T-helper 1 cell treated with Interleukin-12 subunit alpha and Interleukin-12 subunit beta and Interleukin-4 antibody, amounts not matched to agents 30 μg/mL and 1 μg/mL, for 36 hours (primary cell): ENCODE measurements at regions not wholly inside any gene's neighbourhood (a gene's known extent, or its start where the extent isn't known, plus 50 kb on each side); places are given as distances from the start of the nearest gene placed in this dataset.

ENCODE experiments used
- H3K27ac Mint-ChIP-seq: one replicate; pipeline ENCODE4 v1.8.0; 2021; ENCODE audit warnings: mild to moderate bottlenecking, mixed read lengths
- H3K27me3 Mint-ChIP-seq: one replicate; pipeline ENCODE4 v1.8.0; 2021; ENCODE audit warnings: low read depth, mixed read lengths
- H3K36me3 Mint-ChIP-seq: one replicate; pipeline ENCODE4 v1.8.0; 2021; ENCODE audit warnings: low read depth, mixed read lengths
- H3K4me1 Mint-ChIP-seq: one replicate; pipeline ENCODE4 v1.8.0; 2021; ENCODE audit warnings: low read depth, mixed read lengths
- H3K4me3 Mint-ChIP-seq: one replicate; pipeline ENCODE4 v1.8.0; 2021; ENCODE audit warnings: mild to moderate bottlenecking, moderate library complexity, mixed read lengths
- H3K9me3 Mint-ChIP-seq: one replicate; pipeline ENCODE4 v1.8.0; 2021; ENCODE audit warnings: mixed read lengths

- no peak overlapping the region for H3K4me3 Mint-ChIP-seq
- H3K4me1 Mint-ChIP-seq, result no peaks in the 10 kb centered on the region
- H3K36me3 Mint-ChIP-seq, result no peaks in the 10 kb centered on the region
- H3K9me3 Mint-ChIP-seq, result no peaks in the 10 kb centered on the region
- no peaks in the 10 kb centered on the region for H3K27me3 Mint-ChIP-seq
- H3K27ac Mint-ChIP-seq, result no peak overlapping the region
Measured at GRCh38 chr13:90951663-90952062, 395.8 kb upstream of the MIR17HG start.

DNA sequence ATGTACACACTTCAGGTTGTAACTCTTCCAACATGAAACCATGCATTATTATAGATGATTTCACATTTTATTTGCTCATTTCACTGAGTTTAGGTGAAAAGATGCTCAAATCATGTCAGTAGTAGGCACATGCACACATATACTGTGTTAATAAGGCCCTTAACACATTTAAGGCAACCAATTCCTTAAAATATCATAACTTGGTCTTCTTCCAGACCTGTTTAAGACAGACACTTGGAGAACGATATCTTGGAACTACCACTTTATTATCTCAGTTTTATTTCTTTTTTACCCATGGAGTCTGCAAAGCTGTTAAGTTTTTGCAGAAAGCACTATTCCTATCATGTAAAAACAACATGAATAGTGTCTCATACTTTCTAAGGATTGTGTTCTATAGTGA is 395.2 kb upstream of the MIR17HG start:
- no peaks in the 10 kb centered on the region for H3K4me1 Mint-ChIP-seq
- H3K9me3 Mint-ChIP-seq, result no peaks in the 10 kb centered on the region
- H3K27me3 Mint-ChIP-seq, result no peaks in the 10 kb centered on the region
- no peak overlapping the region for H3K27ac Mint-ChIP-seq
- no peak overlapping the region for H3K4me3 Mint-ChIP-seq
- no peaks in the 10 kb centered on the region for H3K36me3 Mint-ChIP-seq

DNA sequence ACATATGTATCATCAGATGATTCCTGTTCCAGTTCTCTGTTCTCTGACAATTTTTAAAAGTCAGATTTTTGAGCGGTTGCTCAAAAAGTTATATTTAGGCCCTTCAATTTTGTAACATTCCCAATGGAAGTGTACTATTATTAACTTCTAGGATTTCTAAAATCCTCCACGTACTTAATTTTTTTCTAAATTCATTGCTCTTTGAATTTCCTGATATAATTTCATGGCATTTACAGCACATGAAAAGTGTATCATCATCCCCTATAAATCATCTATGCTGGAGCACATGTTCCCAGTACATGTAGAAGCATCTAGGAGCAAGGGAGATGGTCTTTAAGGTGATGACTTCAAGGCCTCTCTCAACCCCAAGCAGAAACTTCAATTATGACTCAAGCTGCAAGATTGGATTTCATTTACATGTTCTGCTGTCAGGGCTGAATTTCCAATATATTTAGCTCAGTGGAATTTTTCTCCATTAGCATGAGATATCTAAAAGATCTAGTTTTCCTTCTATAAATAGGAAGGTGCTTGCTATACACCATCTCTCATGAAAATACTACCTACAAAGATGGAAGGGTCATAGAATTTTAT is 392.8 kb upstream of the MIR17HG start:
- no peaks in the 10 kb centered on the region for H3K27me3 Mint-ChIP-seq
- no peaks in the 10 kb centered on the region for H3K36me3 Mint-ChIP-seq
- H3K27ac Mint-ChIP-seq, result no peak overlapping the region
- no peaks in the 10 kb centered on the region for H3K9me3 Mint-ChIP-seq
- H3K4me3 Mint-ChIP-seq, result no peak overlapping the region
- H3K4me1 Mint-ChIP-seq, result no peaks in the 10 kb centered on the region

DNA sequence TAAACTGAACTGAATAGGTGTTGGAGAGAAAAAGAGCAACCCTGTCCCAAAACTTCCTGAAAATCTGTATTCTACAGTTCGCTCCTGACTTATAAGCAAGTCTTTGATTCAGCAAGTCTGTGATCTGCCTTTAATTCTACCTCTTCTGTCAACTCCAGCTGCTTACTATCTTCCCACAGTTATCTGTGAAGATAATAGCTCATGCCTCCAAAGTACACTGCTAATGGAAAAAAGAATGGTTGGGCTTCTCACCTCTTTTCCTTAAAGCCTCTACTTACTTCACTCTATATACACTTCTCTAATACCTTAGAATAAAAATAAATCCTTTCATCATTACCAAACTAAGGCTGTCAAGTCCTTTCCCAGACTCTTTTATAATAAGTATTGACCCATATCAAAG is 391.5 kb upstream of the MIR17HG start:
- no peaks in the 10 kb centered on the region for H3K4me1 Mint-ChIP-seq
- no peak overlapping the region for H3K27ac Mint-ChIP-seq
- no peak overlapping the region for H3K4me3 Mint-ChIP-seq
- H3K36me3 Mint-ChIP-seq, result no peaks in the 10 kb centered on the region
- H3K9me3 Mint-ChIP-seq, result no peaks in the 10 kb centered on the region
- no peaks in the 10 kb centered on the region for H3K27me3 Mint-ChIP-seq

- no peaks in the 10 kb centered on the region for H3K4me1 Mint-ChIP-seq
- no peak overlapping the region for H3K4me3 Mint-ChIP-seq
- H3K9me3 Mint-ChIP-seq, result no peaks in the 10 kb centered on the region
- no peaks in the 10 kb centered on the region for H3K27me3 Mint-ChIP-seq
- no peaks in the 10 kb centered on the region for H3K36me3 Mint-ChIP-seq
- no peak overlapping the region for H3K27ac Mint-ChIP-seq
Measured at GRCh38 chr13:90958866-90959265, 388.6 kb upstream of the MIR17HG start.

DNA sequence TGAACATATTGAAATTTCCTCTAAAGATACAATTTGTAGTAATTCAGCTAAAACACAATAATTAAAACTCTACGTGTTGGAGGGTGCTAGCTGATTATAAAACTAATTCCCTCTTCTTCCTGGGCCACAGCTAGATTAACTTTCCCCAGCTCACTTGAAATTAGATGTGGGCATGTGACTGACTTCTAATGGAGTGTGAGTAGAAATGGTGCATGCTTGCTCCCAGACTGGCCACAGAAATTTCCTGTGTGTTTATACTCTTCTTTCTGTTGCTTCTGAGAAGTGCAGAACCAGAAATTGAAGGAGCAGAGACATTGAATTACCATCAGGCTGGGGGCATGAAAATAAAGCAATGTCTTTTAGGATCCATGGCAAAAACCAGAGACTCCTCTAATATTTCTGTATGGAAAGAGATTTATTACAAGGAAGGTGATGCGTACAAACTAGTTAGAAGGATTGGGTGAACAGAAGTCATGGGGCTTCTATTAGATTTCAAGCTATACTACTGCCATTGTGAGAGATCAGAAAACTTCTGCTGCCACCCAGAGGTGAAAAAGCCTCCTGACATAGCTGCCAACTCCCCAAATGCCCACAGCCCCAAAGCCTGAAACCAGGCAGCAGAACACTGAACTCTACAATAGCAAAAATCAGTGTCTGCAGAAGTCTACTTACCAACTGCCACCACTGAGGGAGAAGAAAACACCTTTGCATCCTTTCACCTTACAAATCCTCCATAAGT is 379.2 kb upstream of the MIR17HG start:
- Mint-ChIP-seq H3K9me3 (no peaks in the 10 kb centered on the region), H3K4me1 (no peaks in the 10 kb centered on the region), H3K4me3 (no peak overlapping the region), H3K36me3 (no peaks in the 10 kb centered on the region), H3K27me3 (no peaks in the 10 kb centered on the region), H3K27ac (no peak overlapping the region)

DNA sequence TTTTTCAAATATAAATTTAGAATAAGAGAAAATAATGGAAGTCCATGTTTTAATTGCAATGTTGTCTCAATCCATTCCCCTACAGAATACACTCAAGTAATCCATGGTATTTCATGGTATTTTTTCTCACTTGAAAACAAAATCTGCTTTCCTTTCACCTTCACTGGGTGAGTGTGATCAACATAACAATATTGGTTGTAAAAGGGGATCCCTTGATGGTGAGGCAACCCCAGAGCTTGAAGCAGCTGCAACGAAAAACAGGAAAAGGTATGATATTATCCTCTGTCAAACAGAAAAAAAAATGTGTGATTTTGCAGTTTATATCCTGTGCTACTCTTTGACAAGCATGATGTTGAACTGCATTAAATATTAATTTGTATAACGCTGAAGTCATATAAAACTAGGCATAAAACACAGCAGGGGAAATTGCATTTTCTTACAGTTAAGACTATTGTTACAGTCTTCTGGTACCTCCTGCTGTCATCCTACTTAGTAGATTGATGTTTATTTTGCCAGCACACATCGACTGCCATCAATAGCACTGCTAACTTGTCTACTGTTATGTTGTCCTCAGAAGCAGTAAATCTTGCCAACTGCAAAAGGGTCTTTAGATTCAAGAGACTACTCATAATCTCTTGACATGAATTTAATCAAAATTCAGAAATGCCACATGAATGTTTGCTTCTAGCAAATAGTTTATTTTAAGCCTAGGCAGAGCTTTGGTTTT is 373.1 kb upstream of the MIR17HG start:
- no peak overlapping the region for H3K27ac Mint-ChIP-seq
- no peaks in the 10 kb centered on the region for H3K9me3 Mint-ChIP-seq
- H3K4me1 Mint-ChIP-seq, result no peaks in the 10 kb centered on the region
- H3K36me3 Mint-ChIP-seq, result no peaks in the 10 kb centered on the region
- H3K4me3 Mint-ChIP-seq, result no peak overlapping the region
- H3K27me3 Mint-ChIP-seq, result no peaks in the 10 kb centered on the region

- no peak overlapping the region for H3K27ac Mint-ChIP-seq
- no peak overlapping the region for H3K4me3 Mint-ChIP-seq
- H3K4me1 Mint-ChIP-seq, result no peaks in the 10 kb centered on the region
- H3K27me3 Mint-ChIP-seq, result no peaks in the 10 kb centered on the region
- H3K9me3 Mint-ChIP-seq, result no peaks in the 10 kb centered on the region
- no peaks in the 10 kb centered on the region for H3K36me3 Mint-ChIP-seq
Measured at GRCh38 chr13:90979059-90979458, 368.4 kb upstream of the MIR17HG start.

DNA sequence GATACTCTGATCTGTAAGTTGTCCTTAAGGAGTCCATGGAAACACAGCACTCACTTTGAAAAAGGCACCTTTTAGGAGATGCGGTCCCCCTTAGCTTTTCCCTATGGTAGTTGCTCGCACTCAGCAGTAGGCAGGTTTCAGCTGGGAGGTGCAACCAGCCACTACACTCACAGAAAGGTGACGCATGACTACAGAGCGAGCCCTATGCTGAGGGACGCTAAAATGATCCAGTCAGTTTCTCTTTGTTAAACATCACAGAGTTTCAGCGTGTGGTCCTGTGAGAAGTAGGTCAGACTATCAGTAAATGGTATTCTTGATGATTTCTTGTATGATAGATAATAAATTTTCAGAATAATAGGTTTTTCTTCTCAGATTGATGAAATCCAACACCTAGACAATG is 362.7 kb upstream of the MIR17HG start:
- Mint-ChIP-seq H3K9me3 (no peaks in the 10 kb centered on the region), H3K4me3 (no peak overlapping the region), H3K27ac (no peak overlapping the region), H3K27me3 (no peaks in the 10 kb centered on the region), H3K4me1 (no peaks in the 10 kb centered on the region), H3K36me3 (no peaks in the 10 kb centered on the region)

GRCh38 chr13:90995001-90995400 is 352.5 kb upstream of the MIR17HG start:
- H3K27me3 Mint-ChIP-seq, result no peaks in the 10 kb centered on the region
- H3K27ac Mint-ChIP-seq, result no peak overlapping the region
- H3K9me3 Mint-ChIP-seq, result no peaks in the 10 kb centered on the region
- H3K4me3 Mint-ChIP-seq, result no peak overlapping the region
- no peaks in the 10 kb centered on the region for H3K4me1 Mint-ChIP-seq
- no peaks in the 10 kb centered on the region for H3K36me3 Mint-ChIP-seq

DNA sequence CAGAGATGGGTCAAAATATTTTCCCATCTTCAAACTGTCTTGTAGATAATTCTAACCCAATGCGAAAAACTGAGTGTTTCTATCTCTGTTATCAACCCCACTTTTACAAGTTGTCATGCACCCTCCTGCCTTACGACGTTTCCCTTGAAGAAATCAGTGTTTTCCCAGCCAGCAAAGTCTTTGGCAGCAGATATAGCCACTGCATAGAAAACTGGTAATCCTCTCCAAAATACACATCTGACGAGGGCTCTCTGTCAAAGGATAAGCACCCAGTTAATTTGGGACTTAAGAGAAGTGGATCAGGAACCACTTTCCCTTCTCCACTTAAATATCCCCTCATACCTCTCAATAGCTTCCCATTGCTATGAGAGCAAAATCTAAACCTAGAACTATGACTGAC is 351.9 kb upstream of the MIR17HG start:
- no peak overlapping the region for H3K4me3 Mint-ChIP-seq
- no peaks in the 10 kb centered on the region for H3K36me3 Mint-ChIP-seq
- H3K4me1 Mint-ChIP-seq, result no peaks in the 10 kb centered on the region
- no peak overlapping the region for H3K27ac Mint-ChIP-seq
- H3K27me3 Mint-ChIP-seq, result no peaks in the 10 kb centered on the region
- H3K9me3 Mint-ChIP-seq, result no peaks in the 10 kb centered on the region

- H3K27ac Mint-ChIP-seq, result no peak overlapping the region
- no peaks in the 10 kb centered on the region for H3K27me3 Mint-ChIP-seq
- no peaks in the 10 kb centered on the region for H3K9me3 Mint-ChIP-seq
- H3K36me3 Mint-ChIP-seq, result no peaks in the 10 kb centered on the region
- H3K4me1 Mint-ChIP-seq, result no peaks in the 10 kb centered on the region
- H3K4me3 Mint-ChIP-seq, result no peak overlapping the region
Measured at GRCh38 chr13:90997951-90998350, 349.5 kb upstream of the MIR17HG start.

- Mint-ChIP-seq H3K27me3 (no peaks in the 10 kb centered on the region), H3K4me3 (no peak overlapping the region), H3K4me1 (no peaks in the 10 kb centered on the region), H3K27ac (no peak overlapping the region), H3K36me3 (no peaks in the 10 kb centered on the region), H3K9me3 (no peaks in the 10 kb centered on the region)
Measured at GRCh38 chr13:90999401-90999800, 348.1 kb upstream of the MIR17HG start.

GRCh38 chr13:91001371-91001770 is 346.1 kb upstream of the MIR17HG start:
- no peaks in the 10 kb centered on the region for H3K9me3 Mint-ChIP-seq
- H3K4me1 Mint-ChIP-seq, result no peaks in the 10 kb centered on the region
- H3K36me3 Mint-ChIP-seq, result no peaks in the 10 kb centered on the region
- no peak overlapping the region for H3K27ac Mint-ChIP-seq
- no peak overlapping the region for H3K4me3 Mint-ChIP-seq
- H3K27me3 Mint-ChIP-seq, result no peaks in the 10 kb centered on the region

- no peaks in the 10 kb centered on the region for H3K4me1 Mint-ChIP-seq
- no peaks in the 10 kb centered on the region for H3K36me3 Mint-ChIP-seq
- no peak overlapping the region for H3K27ac Mint-ChIP-seq
- H3K4me3 Mint-ChIP-seq, result no peak overlapping the region
- no peaks in the 10 kb centered on the region for H3K27me3 Mint-ChIP-seq
- H3K9me3 Mint-ChIP-seq, result no peaks in the 10 kb centered on the region
Measured at GRCh38 chr13:91014696-91015095, 332.8 kb upstream of the MIR17HG start.
